Aorta (tissue), 5 donors: ENCODE measurements at regions not wholly inside any gene's neighbourhood (a gene's known extent, or its start where the extent isn't known, plus 50 kb on each side); places are given as distances from the start of the nearest gene placed in this dataset.
A peak's percentile ranks its signal among the peaks of the same experiment; 100 is the strongest.

ENCODE experiments used
- ATAC-seq: fragments of 200-7000 bp; cut with Tn5 transposase; one replicate; pipeline ENCODE4 v1.9.1; 2022; ENCODE audit warnings: moderate library complexity; ENCODE audit not compliant: low FRiP score
- DNase-seq, 2 donors: peaks; one replicate each; pipeline ENCODE4 v3.0.0-alpha.2; 2020
- H3K27ac ChIP-seq, 2 donors: one replicate each; pipeline ENCODE4 v1.5.1; 2013; ENCODE audit warnings: low read length in 2 of 2, mild to moderate bottlenecking in 2 of 2, moderate library complexity in 2 of 2, control low read depth in 1 of 2, inconsistent platforms in 1 of 2, low read depth in 1 of 2
- H3K27me3 ChIP-seq, 2 donors: one replicate each; pipeline ENCODE4 v1.6.1; 2013; ENCODE audit warnings: control low read depth in 1 of 2, low read length in 1 of 2, mild to moderate bottlenecking in 1 of 2, moderate library complexity in 1 of 2; ENCODE audit not compliant: insufficient read depth in 2 of 2, control insufficient read depth in 1 of 2
- H3K36me3 ChIP-seq, 2 donors: one replicate each; pipeline ENCODE4 v1.6.1; 2013; ENCODE audit warnings: control low read depth in 1 of 2, low read length in 1 of 2, mild to moderate bottlenecking in 1 of 2; ENCODE audit not compliant: insufficient read depth in 2 of 2, control insufficient read depth in 1 of 2
- H3K4me1 ChIP-seq, 2 donors: one replicate each; pipeline ENCODE4 v1.6.1; 2013; ENCODE audit warnings: low read length in 2 of 2, control low read depth in 1 of 2, mild to moderate bottlenecking in 1 of 2, moderate library complexity in 1 of 2; ENCODE audit not compliant: insufficient read depth in 2 of 2, control insufficient read depth in 1 of 2
- H3K4me3 ChIP-seq, 2 donors: one replicate each; pipeline ENCODE4 v1.5.1; 2013; ENCODE audit warnings: low read length in 2 of 2, control low read depth in 1 of 2, mild to moderate bottlenecking in 1 of 2
- H3K9me3 ChIP-seq: one replicate; pipeline ENCODE4 v1.6.1; 2013; ENCODE audit warnings: mild to moderate bottlenecking, low read length; ENCODE audit not compliant: control insufficient read depth
- WGBS, 2 donors: extraction: QIAGEN DNeasy Blood & Tissue Kit; methylation state at CpG; one replicate each; pipeline ENCODE4 v1.1.7; 2013; 5-methylcytosine and 5-hydroxymethylcytosine counted together
- intact Hi-C, 2 donors: fragments of 100-400 bp; cut with DNase I; formaldehyde crosslinking; loops; one replicate each; pipeline versions ENCODE4 v1.14.2 to v1.15.0; 2022
- donor health status: healthy with polysubstance abuse.
- donor health status: Bipolar disorder and iron deficiency.
- donor health status: DM: no; HTN: no; CAD: no.
- donor health status: DM: no; HTN: no; CAD: no.
- donor health status: DM: yes; HTN: yes; CAD: no.

- Histone ChIP-seq H3K27me3 (no peaks in the 10 kb centered on the region), H3K27ac (no peak overlapping the region), H3K9me3 (no peaks in the 10 kb centered on the region), H3K4me3 (no peak overlapping the region), H3K36me3 (no peaks in the 10 kb centered on the region), H3K4me1 (no peaks in the 10 kb centered on the region)
- intact Hi-C loops: no loop called here
- WGBS, 2 donors: 95 to 99% methylated on average over 8 of the region's 8 CpGs
- DNase-seq: peak in 1 of 2 donors; percentile 24
- no peak for ATAC-seq
Measured at GRCh38 chr15:31276596-31277298, 49.9 kb upstream of the KLF13 start.
